Testis (tissue), 2 donors: ENCODE measurements at regions not wholly inside any gene's neighbourhood (a gene's known extent, or its start where the extent isn't known, plus 50 kb on each side); places are given as distances from the start of the nearest gene placed in this dataset.

Source experiments
- DNase-seq: peaks from one replicate; pipeline ENCODE4 v3.0.0-alpha.2; 2019
- H3K27ac ChIP-seq, 2 donors: fragments of 200-600 bp; sonication (generic); one replicate each; pipeline ENCODE4 v1.5.1; 2019
- H3K27me3 ChIP-seq: fragments of 200-600 bp; sonication (generic); one replicate; pipeline ENCODE4 v1.5.1; 2019
- H3K36me3 ChIP-seq: fragments of 200-600 bp; sonication (generic); one replicate; pipeline ENCODE4 v1.5.1; 2017; ENCODE audit warnings: low read depth; ENCODE audit errors: missing control alignments
- H3K4me1 ChIP-seq: fragments of 200-600 bp; sonication (generic); one replicate; pipeline ENCODE4 v1.5.1; 2019
- H3K4me3 ChIP-seq, 2 donors: fragments of 200-600 bp; sonication (generic); one replicate each; pipeline ENCODE4 v1.5.1; 2017 to 2019
- H3K9me3 ChIP-seq: fragments of 200-600 bp; sonication (generic); one replicate; pipeline ENCODE4 v1.5.1; 2017
- POLR2A ChIP-seq: fragments of 450-650 bp; IDR thresholded peaks from one replicate; pipeline ENCODE4 v1.6.1; 2017; ENCODE audit warnings: antibody characterized with exemption, mild to moderate bottlenecking, moderate library complexity
- WGBS, 2 donors: methylation state at CpG; one replicate each; pipeline ENCODE4 v1.1.5; 2018; 5-methylcytosine and 5-hydroxymethylcytosine counted together
- intact Hi-C: fragments of 100-400 bp; cut with DNase I; formaldehyde crosslinking; loops from one replicate; pipeline ENCODE4 v1.15.1; 2023; ENCODE audit warnings: low total_unique reads
- TF ChIP-seq, protein P1 (sequence below), 3 experiments: fragments of 450-650 bp in 2 of 3; fragments of 200-600 bp in 1 of 3; sonication (generic) in 1 of 3; IDR thresholded peaks; one replicate each; pipeline ENCODE4 v1.5.1; 2016 to 2019; ENCODE audit warnings: antibody characterized with exemption in 3 of 3, mild to moderate bottlenecking in 2 of 3, moderate library complexity in 1 of 3

- no peaks in the 10 kb centered on the region for H3K9me3 ChIP-seq
- no peak for DNase-seq
- no peaks in the 10 kb centered on the region for H3K36me3 ChIP-seq
- TF ChIP-seq POLR2A, result no peak
- TF ChIP-seq, protein P1, sequence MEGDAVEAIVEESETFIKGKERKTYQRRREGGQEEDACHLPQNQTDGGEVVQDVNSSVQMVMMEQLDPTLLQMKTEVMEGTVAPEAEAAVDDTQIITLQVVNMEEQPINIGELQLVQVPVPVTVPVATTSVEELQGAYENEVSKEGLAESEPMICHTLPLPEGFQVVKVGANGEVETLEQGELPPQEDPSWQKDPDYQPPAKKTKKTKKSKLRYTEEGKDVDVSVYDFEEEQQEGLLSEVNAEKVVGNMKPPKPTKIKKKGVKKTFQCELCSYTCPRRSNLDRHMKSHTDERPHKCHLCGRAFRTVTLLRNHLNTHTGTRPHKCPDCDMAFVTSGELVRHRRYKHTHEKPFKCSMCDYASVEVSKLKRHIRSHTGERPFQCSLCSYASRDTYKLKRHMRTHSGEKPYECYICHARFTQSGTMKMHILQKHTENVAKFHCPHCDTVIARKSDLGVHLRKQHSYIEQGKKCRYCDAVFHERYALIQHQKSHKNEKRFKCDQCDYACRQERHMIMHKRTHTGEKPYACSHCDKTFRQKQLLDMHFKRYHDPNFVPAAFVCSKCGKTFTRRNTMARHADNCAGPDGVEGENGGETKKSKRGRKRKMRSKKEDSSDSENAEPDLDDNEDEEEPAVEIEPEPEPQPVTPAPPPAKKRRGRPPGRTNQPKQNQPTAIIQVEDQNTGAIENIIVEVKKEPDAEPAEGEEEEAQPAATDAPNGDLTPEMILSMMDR (IDR thresholded peaks at IDR 0.05), result no peak
- H3K27ac ChIP-seq, result no peak overlapping the region
- 91 to 93% methylated on average over 6 of the region's 6 CpGs for WGBS, 2 donors
- intact Hi-C loops, result loop anchor here (10.0 kb wide), 2 partner anchors 714 to 1024 kb away; no protein-coding TSS in a partner anchor
- no peaks in the 10 kb centered on the region for H3K4me1 ChIP-seq
- no peaks in the 10 kb centered on the region for H3K27me3 ChIP-seq
- no peak overlapping the region for H3K4me3 ChIP-seq
These were observed 131.6 kb upstream of the SLC24A2 start for GRCh38 chr9:19920401-19920800.

- TF ChIP-seq, protein P1 (IDR thresholded peaks at IDR 0.05), result no peak
- TF ChIP-seq POLR2A, result no peak
- no peak for DNase-seq
- Histone ChIP-seq H3K4me1 (no peaks in the 10 kb centered on the region), H3K27ac (no peak overlapping the region), H3K4me3 (no peak overlapping the region), H3K27me3 (no peaks in the 10 kb centered on the region), H3K9me3 (no peaks in the 10 kb centered on the region), H3K36me3 (no peaks in the 10 kb centered on the region)
- 73 to 78% methylated on average over 1 of the region's 1 CpG for WGBS, 2 donors
- intact Hi-C loops, result no loop called here
These were observed 129.8 kb upstream of the SLC24A2 start for GRCh38 chr9:19918630-19919029.

GRCh38 chr9:19914044-19914443 is 125.2 kb upstream of the SLC24A2 start:
- Histone ChIP-seq H3K4me3 (no peak overlapping the region), H3K4me1 (no peaks in the 10 kb centered on the region), H3K27me3 (no peaks in the 10 kb centered on the region), H3K27ac (no peak overlapping the region), H3K36me3 (no peaks in the 10 kb centered on the region), H3K9me3 (no peaks in the 10 kb centered on the region)
- 91 to 95% methylated on average over 3 of the region's 3 CpGs for WGBS, 2 donors
- intact Hi-C loops, result no loop called here
- DNase-seq, result no peak
- TF ChIP-seq, protein P1 (IDR thresholded peaks at IDR 0.05), result no peak
- TF ChIP-seq POLR2A, result no peak

DNA sequence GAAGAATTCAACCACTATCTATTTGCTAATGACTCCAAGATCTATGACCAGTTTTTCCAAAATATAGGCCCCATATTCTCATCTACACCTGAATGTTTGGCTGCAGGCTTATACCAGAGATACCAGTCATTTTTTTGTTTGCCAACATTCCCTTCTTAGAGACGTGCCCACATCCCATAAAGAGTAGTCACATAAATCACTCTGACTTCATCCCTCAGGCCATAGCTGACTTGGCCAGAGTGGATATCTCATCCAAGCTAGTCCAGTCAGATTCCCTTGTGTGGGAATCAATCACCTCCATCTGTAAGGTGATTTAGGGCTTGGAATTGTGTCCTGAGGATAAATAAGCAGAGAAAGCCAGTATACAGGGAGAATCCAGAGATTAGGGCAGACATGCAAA is 124.3 kb upstream of the SLC24A2 start:
- Histone ChIP-seq H3K27ac (no peak overlapping the region), H3K36me3 (no peaks in the 10 kb centered on the region), H3K9me3 (no peaks in the 10 kb centered on the region), H3K4me3 (no peak overlapping the region), H3K27me3 (no peaks in the 10 kb centered on the region), H3K4me1 (no peaks in the 10 kb centered on the region)
- WGBS, 2 donors, result 50 to 67% methylated on average over 1 of the region's 1 CpG
- no peak for DNase-seq
- intact Hi-C loops, result no loop called here
- TF ChIP-seq POLR2A, result no peak
- TF ChIP-seq, protein P1 (IDR thresholded peaks at IDR 0.05), result no peak

- WGBS, 2 donors, result 71 to 75% methylated on average over 5 of the region's 5 CpGs
- H3K9me3 ChIP-seq, result no peaks in the 10 kb centered on the region
- TF ChIP-seq, protein P1 (IDR thresholded peaks at IDR 0.05), result no peak
- TF ChIP-seq POLR2A, result no peak
- H3K4me1 ChIP-seq, result no peaks in the 10 kb centered on the region
- H3K4me3 ChIP-seq, result no peak overlapping the region
- intact Hi-C loops, result no loop called here
- H3K27ac ChIP-seq, result no peak overlapping the region
- no peaks in the 10 kb centered on the region for H3K36me3 ChIP-seq
- no peaks in the 10 kb centered on the region for H3K27me3 ChIP-seq
- DNase-seq, result no peak
These were observed 114.2 kb upstream of the SLC24A2 start for GRCh38 chr9:19903076-19903475.
